ENCODE measurements at regions not wholly inside any gene's neighbourhood (a gene's known extent, or its start where the extent isn't known, plus 50 kb on each side); places are given as distances from the start of the nearest gene placed in this dataset.
A peak's percentile ranks its signal among the peaks of the same experiment; 100 is the strongest.

DNA sequence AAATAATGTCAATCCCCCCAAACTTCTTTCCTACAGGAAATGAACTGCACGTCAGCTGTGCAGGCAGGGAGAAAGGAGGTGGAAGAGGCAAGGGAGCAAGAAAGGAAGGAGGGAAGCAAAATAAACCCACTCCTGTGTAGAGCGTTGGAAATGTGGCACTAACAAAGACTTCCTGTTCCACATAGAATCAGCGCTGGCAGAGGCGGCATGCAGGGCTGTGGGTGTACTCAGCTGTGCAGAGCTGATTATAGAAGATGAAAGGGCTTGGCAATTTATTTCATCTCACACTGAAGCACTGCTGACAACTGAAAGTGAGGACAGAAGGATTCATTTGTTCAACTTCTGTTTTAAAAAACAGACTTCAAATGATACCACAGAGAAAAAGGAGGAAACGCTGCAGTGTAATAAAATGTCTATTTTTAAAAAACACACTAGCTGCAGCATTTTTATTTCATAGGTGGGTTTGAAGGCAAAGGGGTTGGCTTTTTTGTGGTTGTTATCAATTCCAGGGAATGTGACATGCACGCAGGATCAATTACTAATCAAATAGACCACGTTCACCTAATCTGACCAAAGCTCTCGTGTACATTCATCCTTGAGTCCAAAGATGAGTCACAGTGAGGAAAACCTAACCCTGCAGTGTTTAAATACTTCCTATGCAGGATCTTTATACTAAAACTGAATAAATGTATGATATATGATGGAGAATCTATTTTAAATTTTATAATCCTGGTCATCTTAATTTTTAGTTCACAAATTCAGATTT is 583.5 kb downstream of the ZNF608 start:
- Histone ChIP-seq H3K27me3 (ENCODE audit: control insufficient read depth in 2 of 2, insufficient read depth in 2 of 2, low read length in 2 of 2) (no peaks in the 10 kb centered on the region), H3K9ac (ENCODE audit: low read depth in 1 of 2, low read length in 2 of 2) (no peak overlapping the region), H3K36me3 (ENCODE audit: control insufficient read depth in 2 of 2, insufficient read depth in 2 of 2, low read length in 2 of 2) (no peaks in the 10 kb centered on the region), H3K4me1 (ENCODE audit: control insufficient read depth in 2 of 2, insufficient read depth in 2 of 2, low read length in 2 of 2) (peaks cover 4 to 5% of the 10 kb centered on the region in 2 donors), H3K9me3 (ENCODE audit: control insufficient read depth in 2 of 2, low read length in 2 of 2) (no peaks in the 10 kb centered on the region), H3K4me3 (ENCODE audit: low read length in 2 of 2) (peak overlapping the region; percentile 3 to 41), H3K27ac (ENCODE audit: low read depth in 2 of 2, low read length in 2 of 2) (no peak overlapping the region)

DNA sequence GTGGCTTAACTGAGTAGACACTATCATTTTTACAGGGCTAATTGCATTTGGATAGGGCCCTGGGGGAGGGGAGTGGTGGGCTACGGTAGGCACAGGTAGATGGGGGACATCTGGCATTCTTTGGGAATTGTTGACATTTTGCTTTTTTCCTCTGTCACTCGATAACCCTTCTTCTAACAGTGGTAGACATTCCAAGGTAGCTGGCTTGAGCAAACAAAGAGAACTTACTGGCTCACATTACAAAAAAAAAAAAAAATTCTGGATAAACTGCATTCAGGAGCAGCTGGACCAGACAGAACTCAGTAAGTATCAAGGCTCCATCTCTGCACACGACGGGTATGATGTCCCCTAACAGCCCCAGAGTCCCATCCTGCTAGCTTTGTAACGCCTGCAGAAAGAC is 585.2 kb downstream of the ZNF608 start:
- Histone ChIP-seq H3K9me3 (ENCODE audit: control insufficient read depth in 2 of 2, low read length in 2 of 2) (no peaks in the 10 kb centered on the region), H3K4me1 (ENCODE audit: control insufficient read depth in 2 of 2, insufficient read depth in 2 of 2, low read length in 2 of 2) (peaks cover 4 to 9% of the 10 kb centered on the region in 2 donors), H3K4me3 (ENCODE audit: low read length in 2 of 2) (no peak overlapping the region), H3K9ac (ENCODE audit: low read depth in 1 of 2, low read length in 2 of 2) (no peak overlapping the region), H3K27me3 (ENCODE audit: control insufficient read depth in 2 of 2, insufficient read depth in 2 of 2, low read length in 2 of 2) (no peaks in the 10 kb centered on the region), H3K36me3 (ENCODE audit: control insufficient read depth in 2 of 2, insufficient read depth in 2 of 2, low read length in 2 of 2) (no peaks in the 10 kb centered on the region), H3K27ac (ENCODE audit: low read depth in 2 of 2, low read length in 2 of 2) (no peak overlapping the region)

DNA sequence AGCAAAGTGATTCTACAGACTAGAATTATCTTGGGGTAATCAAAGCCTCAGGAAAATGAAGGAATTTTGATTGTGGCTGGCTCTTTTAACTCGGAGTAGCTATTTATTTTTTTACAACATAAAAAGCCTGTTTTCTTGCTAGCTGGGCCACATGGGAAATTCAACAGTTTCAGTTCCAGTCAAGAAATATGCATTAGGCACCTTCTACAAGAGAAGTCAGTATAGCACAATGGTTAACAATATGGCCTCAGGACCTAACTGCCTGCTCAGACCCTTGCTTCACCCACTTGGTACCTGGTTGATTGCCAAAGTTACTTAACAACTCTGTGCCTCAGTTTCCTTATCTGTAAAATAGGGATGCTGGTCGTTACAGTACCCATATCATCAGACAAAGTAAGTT is 586.2 kb downstream of the ZNF608 start:
- no peak overlapping the region for H3K4me3 ChIP-seq (ENCODE audit: low read length in 2 of 2)
- H3K4me1 ChIP-seq (ENCODE audit: control insufficient read depth in 2 of 2, insufficient read depth in 2 of 2, low read length in 2 of 2): peaks cover 4 to 9% of the 10 kb centered on the region in 2 donors
- H3K27ac ChIP-seq (ENCODE audit: low read depth in 2 of 2, low read length in 2 of 2): no peak overlapping the region
- no peaks in the 10 kb centered on the region for H3K36me3 ChIP-seq (ENCODE audit: control insufficient read depth in 2 of 2, insufficient read depth in 2 of 2, low read length in 2 of 2)
- no peaks in the 10 kb centered on the region for H3K27me3 ChIP-seq (ENCODE audit: control insufficient read depth in 2 of 2, insufficient read depth in 2 of 2, low read length in 2 of 2)
- no peak overlapping the region for H3K9ac ChIP-seq (ENCODE audit: low read depth in 1 of 2, low read length in 2 of 2)
- no peaks in the 10 kb centered on the region for H3K9me3 ChIP-seq (ENCODE audit: control insufficient read depth in 2 of 2, low read length in 2 of 2)

DNA sequence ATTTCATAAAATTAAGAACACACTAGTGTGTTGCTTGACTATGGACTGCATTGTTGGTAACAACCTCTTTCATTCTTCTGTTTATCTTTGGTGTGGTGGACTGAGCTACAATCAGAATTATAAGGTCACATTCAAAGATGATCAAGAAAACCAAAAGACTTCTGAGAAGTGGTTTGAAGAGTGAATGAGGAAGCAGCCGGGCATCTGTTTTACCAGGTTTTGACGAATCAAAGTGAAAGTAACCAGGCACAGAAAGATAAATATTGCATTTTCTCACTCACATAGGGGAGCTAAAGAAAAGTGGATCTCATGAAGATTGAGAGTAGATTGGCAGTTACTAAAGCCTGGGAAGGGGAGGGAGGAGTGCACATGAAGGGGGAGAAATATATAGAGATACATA is 589.1 kb downstream of the ZNF608 start:
- no peaks in the 10 kb centered on the region for H3K36me3 ChIP-seq (ENCODE audit: control insufficient read depth in 2 of 2, insufficient read depth in 2 of 2, low read length in 2 of 2)
- H3K9me3 ChIP-seq (ENCODE audit: control insufficient read depth in 2 of 2, low read length in 2 of 2): peaks cover 3 to 5% of the 10 kb centered on the region in 2 donors
- H3K27me3 ChIP-seq (ENCODE audit: control insufficient read depth in 2 of 2, insufficient read depth in 2 of 2, low read length in 2 of 2): no peaks in the 10 kb centered on the region
- peaks cover 0 to 4% of the 10 kb centered on the region in 2 donors for H3K4me1 ChIP-seq (ENCODE audit: control insufficient read depth in 2 of 2, insufficient read depth in 2 of 2, low read length in 2 of 2)
- peak overlapping the region in 1 of 2 donors; percentile 6 for H3K4me3 ChIP-seq (ENCODE audit: low read length in 2 of 2)
- H3K27ac ChIP-seq (ENCODE audit: low read depth in 2 of 2, low read length in 2 of 2): no peak overlapping the region
- H3K9ac ChIP-seq (ENCODE audit: low read depth in 1 of 2, low read length in 2 of 2): peak overlapping the region in 1 of 2 donors; percentile 5

DNA sequence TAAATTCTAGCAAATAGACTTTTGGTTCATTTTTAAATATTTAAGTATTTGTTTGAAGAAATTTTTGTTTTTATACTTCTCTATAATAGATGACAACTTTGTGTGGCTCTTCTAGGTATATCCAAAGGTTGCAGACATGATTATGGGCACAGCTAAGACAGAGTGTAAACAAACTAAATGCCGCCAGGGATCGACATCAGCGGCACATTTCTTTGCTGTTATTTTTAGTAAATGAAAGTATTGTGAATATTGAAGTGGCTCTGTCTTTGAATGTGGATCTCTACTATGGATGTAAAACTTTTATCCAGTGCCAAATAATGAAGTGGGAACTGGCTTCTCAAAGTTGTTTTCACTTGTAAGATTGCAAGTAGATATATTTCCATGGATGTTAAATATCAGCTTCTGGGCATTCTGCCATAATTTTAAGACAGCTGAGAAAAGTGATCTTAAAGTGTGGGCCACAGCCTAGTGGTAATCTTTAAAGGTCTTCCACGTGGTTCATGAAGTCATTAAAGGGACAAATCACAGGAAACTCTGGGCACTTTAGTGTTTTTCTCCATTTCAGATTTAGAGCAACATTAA is 589.9 kb downstream of the ZNF608 start:
- Histone ChIP-seq H3K9ac (ENCODE audit: low read depth in 1 of 2, low read length in 2 of 2) (no peak overlapping the region), H3K9me3 (ENCODE audit: control insufficient read depth in 2 of 2, low read length in 2 of 2) (peaks cover 3 to 5% of the 10 kb centered on the region in 2 donors), H3K27me3 (ENCODE audit: control insufficient read depth in 2 of 2, insufficient read depth in 2 of 2, low read length in 2 of 2) (no peaks in the 10 kb centered on the region), H3K27ac (ENCODE audit: low read depth in 2 of 2, low read length in 2 of 2) (no peak overlapping the region), H3K4me1 (ENCODE audit: control insufficient read depth in 2 of 2, insufficient read depth in 2 of 2, low read length in 2 of 2) (peaks cover 0 to 4% of the 10 kb centered on the region in 2 donors), H3K4me3 (ENCODE audit: low read length in 2 of 2) (no peak overlapping the region), H3K36me3 (ENCODE audit: control insufficient read depth in 2 of 2, insufficient read depth in 2 of 2, low read length in 2 of 2) (no peaks in the 10 kb centered on the region)

DNA sequence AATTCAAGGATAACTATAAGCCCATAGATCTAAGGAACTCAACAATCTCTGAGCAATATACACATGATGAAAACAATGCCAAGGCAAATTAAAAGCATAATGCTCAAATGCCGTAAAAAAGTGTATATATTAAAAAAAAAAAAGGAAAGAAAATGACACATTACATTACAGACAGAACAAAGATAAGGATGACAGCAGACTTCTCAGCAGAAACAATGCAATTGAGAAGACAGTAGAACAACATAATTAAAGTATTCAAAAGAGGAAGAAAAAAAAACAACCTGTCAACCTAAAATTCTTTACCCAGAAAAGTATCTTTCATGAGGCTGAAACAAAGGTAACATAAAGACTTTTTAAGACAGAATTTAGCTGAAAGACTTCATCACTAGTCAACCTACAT is 591.7 kb downstream of the ZNF608 start:
- Histone ChIP-seq H3K9ac (ENCODE audit: low read depth in 1 of 2, low read length in 2 of 2) (no peak overlapping the region), H3K9me3 (ENCODE audit: control insufficient read depth in 2 of 2, low read length in 2 of 2) (peaks cover 3 to 5% of the 10 kb centered on the region in 2 donors), H3K36me3 (ENCODE audit: control insufficient read depth in 2 of 2, insufficient read depth in 2 of 2, low read length in 2 of 2) (no peaks in the 10 kb centered on the region), H3K27ac (ENCODE audit: low read depth in 2 of 2, low read length in 2 of 2) (no peak overlapping the region), H3K4me3 (ENCODE audit: low read length in 2 of 2) (no peak overlapping the region), H3K27me3 (ENCODE audit: control insufficient read depth in 2 of 2, insufficient read depth in 2 of 2, low read length in 2 of 2) (no peaks in the 10 kb centered on the region), H3K4me1 (ENCODE audit: control insufficient read depth in 2 of 2, insufficient read depth in 2 of 2, low read length in 2 of 2) (peaks cover 0 to 4% of the 10 kb centered on the region in 2 donors)

DNA sequence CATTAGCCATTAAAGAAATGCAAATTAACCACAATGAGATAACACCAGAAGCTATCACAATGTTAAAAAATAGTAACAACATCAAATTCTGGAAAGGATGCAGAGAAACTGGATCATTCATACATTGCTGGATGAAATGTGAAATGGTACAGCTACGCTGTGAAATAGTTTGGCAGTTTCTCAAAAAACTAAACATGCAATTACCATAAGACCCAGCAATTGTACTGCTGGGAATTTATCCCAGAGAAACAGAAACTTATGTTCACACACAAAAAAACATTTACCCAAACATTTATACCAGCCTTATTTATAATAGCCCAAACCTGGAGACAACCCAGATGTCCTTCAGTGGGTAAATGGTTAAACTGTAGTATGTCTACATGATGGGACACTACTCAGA is 592.9 kb downstream of the ZNF608 start:
- H3K4me3 ChIP-seq (ENCODE audit: low read length in 2 of 2): no peak overlapping the region
- H3K36me3 ChIP-seq (ENCODE audit: control insufficient read depth in 2 of 2, insufficient read depth in 2 of 2, low read length in 2 of 2): no peaks in the 10 kb centered on the region
- peaks cover 3 to 5% of the 10 kb centered on the region in 2 donors for H3K9me3 ChIP-seq (ENCODE audit: control insufficient read depth in 2 of 2, low read length in 2 of 2)
- no peaks in the 10 kb centered on the region for H3K27me3 ChIP-seq (ENCODE audit: control insufficient read depth in 2 of 2, insufficient read depth in 2 of 2, low read length in 2 of 2)
- no peak overlapping the region for H3K27ac ChIP-seq (ENCODE audit: low read depth in 2 of 2, low read length in 2 of 2)
- H3K9ac ChIP-seq (ENCODE audit: low read depth in 1 of 2, low read length in 2 of 2): no peak overlapping the region
- peaks cover 0 to 4% of the 10 kb centered on the region in 2 donors for H3K4me1 ChIP-seq (ENCODE audit: control insufficient read depth in 2 of 2, insufficient read depth in 2 of 2, low read length in 2 of 2)

DNA sequence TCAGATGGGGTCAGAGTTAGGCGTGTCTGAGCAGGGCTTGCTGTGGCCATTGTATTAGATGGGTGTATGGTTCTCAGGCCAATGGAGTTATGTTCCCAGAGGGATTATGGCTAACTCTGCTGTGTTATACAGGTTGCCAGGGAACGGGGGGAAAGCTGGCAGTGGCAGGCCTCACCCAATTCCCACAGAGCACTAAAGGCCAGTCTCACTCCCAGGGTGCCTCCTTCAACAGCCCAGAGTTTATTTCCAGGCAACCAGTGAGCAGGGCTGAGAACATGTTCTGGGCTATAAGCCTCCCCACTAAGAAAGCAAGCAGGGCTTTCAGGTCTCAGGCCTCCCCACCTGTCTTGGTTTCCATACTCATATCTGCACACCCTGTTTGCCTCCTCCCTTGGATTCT is 597.9 kb downstream of the ZNF608 start:
- no peak overlapping the region for H3K4me3 ChIP-seq (ENCODE audit: low read length in 2 of 2)
- H3K27ac ChIP-seq (ENCODE audit: low read depth in 2 of 2, low read length in 2 of 2): no peak overlapping the region
- H3K9me3 ChIP-seq (ENCODE audit: control insufficient read depth in 2 of 2, low read length in 2 of 2): no peaks in the 10 kb centered on the region
- no peaks in the 10 kb centered on the region for H3K36me3 ChIP-seq (ENCODE audit: control insufficient read depth in 2 of 2, insufficient read depth in 2 of 2, low read length in 2 of 2)
- no peaks in the 10 kb centered on the region for H3K4me1 ChIP-seq (ENCODE audit: control insufficient read depth in 2 of 2, insufficient read depth in 2 of 2, low read length in 2 of 2)
- H3K27me3 ChIP-seq (ENCODE audit: control insufficient read depth in 2 of 2, insufficient read depth in 2 of 2, low read length in 2 of 2): no peaks in the 10 kb centered on the region
- H3K9ac ChIP-seq (ENCODE audit: low read depth in 1 of 2, low read length in 2 of 2): no peak overlapping the region

DNA sequence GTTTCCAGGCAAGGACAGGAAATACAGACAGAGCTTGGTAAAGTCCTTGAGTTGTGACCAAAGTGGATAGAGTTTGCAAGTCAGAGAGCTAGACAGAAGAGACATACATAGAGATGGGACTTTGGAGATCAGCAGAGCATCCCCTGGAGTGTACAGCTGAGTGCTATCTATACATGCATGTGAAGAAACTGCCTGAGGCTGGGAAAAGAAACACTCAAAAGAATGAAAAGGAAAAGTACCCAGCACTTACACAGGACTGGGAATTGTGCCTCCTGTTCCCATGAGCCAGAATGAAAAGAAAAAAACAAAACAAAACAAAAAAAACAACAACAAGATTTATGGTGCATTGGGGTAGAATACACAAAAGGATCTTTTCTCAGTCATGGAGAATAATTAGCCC is 606.4 kb downstream of the ZNF608 start:
- H3K27me3 ChIP-seq (ENCODE audit: control insufficient read depth in 2 of 2, insufficient read depth in 2 of 2, low read length in 2 of 2): no peaks in the 10 kb centered on the region
- H3K36me3 ChIP-seq (ENCODE audit: control insufficient read depth in 2 of 2, insufficient read depth in 2 of 2, low read length in 2 of 2): no peaks in the 10 kb centered on the region
- H3K9me3 ChIP-seq (ENCODE audit: control insufficient read depth in 2 of 2, low read length in 2 of 2): no peaks in the 10 kb centered on the region
- H3K27ac ChIP-seq (ENCODE audit: low read depth in 2 of 2, low read length in 2 of 2): no peak overlapping the region
- H3K9ac ChIP-seq (ENCODE audit: low read depth in 1 of 2, low read length in 2 of 2): no peak overlapping the region
- no peaks in the 10 kb centered on the region for H3K4me1 ChIP-seq (ENCODE audit: control insufficient read depth in 2 of 2, insufficient read depth in 2 of 2, low read length in 2 of 2)
- H3K4me3 ChIP-seq (ENCODE audit: low read length in 2 of 2): no peak overlapping the region

DNA sequence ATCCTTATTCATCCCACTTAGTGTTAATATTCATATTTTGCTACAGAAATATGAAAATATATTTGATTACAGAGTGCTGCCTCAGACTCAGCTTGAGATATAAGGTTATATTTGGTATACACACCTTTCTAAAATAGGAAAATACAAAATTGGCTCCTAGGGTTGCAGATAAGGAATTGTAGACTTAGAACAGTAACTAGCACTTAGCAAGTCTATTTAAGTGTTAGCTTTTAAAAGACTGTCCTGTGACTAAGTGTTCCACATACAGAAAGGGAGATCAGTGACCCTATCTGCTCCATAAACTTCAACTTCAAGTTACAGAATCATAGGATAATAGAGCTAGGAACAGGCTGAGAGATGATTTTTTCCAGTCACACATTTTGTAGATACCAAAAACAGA is 607.0 kb downstream of the ZNF608 start:
- Histone ChIP-seq H3K4me1 (ENCODE audit: control insufficient read depth in 2 of 2, insufficient read depth in 2 of 2, low read length in 2 of 2) (no peaks in the 10 kb centered on the region), H3K9me3 (ENCODE audit: control insufficient read depth in 2 of 2, low read length in 2 of 2) (no peaks in the 10 kb centered on the region), H3K4me3 (ENCODE audit: low read length in 2 of 2) (no peak overlapping the region), H3K36me3 (ENCODE audit: control insufficient read depth in 2 of 2, insufficient read depth in 2 of 2, low read length in 2 of 2) (no peaks in the 10 kb centered on the region), H3K9ac (ENCODE audit: low read depth in 1 of 2, low read length in 2 of 2) (no peak overlapping the region), H3K27ac (ENCODE audit: low read depth in 2 of 2, low read length in 2 of 2) (no peak overlapping the region), H3K27me3 (ENCODE audit: control insufficient read depth in 2 of 2, insufficient read depth in 2 of 2, low read length in 2 of 2) (no peaks in the 10 kb centered on the region)

Data from mucosa of rectum (tissue), 2 donors.